ENCODE measurements at regions not wholly inside any gene's neighbourhood (a gene's known extent, or its start where the extent isn't known, plus 50 kb on each side); places are given as distances from the start of the nearest gene placed in this dataset.

GRCh38 chr12:20289520-20289919 is 78.8 kb upstream of the PDE3A start:
- DNase-seq, result no peak

GRCh38 chr12:20300457-20300856 is 67.9 kb upstream of the PDE3A start:
- no peak for DNase-seq

DNA sequence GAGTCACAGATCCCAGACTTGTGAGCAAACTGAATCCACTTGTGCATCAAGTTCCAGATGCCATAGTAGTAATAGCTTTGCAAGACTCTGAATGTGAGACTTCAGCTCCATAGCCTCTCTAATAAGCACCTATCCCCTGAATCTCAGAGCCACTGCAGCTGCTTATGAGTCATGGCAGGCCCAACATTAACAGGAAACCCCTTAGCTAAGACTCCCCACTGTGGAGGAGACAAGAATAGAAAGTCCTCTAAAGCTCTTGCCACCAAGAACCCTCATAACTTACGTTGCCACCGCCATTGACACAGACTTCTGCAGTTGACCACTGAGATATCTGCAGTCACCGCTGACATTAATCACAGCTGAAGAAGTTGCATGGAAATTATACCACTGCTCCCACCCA is 62.9 kb upstream of the PDE3A start:
- DNase-seq, result no peak

DNA sequence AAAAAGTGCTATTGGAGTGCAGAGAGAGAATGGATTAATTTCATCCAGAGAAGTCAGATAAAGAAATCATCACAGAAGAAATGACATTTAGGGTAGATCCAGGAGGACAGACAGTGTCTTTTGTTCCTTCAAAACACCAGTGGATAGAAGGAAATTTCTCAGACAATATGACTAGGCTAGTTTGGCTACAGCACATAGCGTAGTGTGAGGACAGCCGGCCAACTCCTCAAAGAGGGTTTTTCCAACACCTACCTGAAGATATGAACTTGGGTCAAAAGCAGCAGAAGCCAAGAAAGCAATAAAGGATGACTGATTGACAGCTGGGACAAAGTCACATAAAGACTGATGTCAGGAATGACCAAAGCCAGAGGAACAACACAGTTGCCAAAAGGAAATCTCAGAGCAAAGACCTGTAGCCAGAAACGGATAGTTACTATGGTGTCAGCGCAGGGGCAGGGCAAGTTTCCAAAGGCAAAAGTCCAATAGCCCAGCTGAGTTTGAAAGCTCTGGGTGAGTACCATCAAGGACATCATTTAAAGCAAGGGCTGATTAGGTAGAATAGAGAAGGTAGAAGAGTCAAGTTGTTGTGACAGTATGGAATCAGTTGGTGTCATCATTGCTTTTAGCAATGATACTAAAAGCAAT is 58.7 kb upstream of the PDE3A start:
- DNase-seq, result no peak

DNA sequence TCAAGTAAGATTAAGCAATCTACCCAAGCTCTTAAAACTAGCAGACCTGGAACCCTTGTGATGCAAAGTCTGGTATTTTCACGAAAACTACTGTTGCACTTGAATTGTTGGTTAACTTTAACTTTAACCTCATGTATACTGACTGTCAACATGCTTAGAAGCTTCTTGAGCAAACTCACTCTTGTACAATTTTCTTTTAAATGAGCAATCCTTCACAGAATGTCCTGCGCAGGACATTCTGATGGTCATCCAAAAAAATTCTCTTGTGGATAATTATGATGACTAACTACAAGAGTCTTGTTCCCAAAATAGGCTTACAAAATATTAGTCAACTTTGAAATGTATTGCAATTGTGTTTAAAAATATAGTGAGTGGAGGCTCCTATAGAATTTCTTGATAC is 54.0 kb upstream of the PDE3A start:
- DNase-seq, result no peak

DNA sequence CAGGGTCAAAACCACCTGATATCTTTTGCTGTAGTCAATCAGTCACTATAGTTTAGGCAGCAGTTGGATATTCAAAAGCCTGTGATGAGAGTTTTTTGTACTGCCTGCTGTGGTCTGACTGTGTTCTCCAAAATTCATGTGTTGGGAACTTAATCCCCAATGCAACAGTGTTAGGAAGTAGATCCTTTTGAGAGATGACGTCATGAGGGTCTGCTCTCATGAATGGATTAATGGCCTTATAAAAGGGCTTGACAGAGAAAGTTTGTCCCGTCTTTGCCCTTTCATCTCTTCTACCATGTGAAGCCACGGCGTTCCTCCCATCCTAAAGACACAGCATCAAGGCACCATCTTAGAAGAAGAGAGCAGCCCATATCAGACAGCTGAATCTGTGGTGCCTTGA is 50.8 kb upstream of the PDE3A start:
- no peak for DNase-seq

Measured in NCI-H1436 (cell line).